Duodenal mucosa (tissue), 2 donors: ENCODE measurements at regions not wholly inside any gene's neighbourhood (a gene's known extent, or its start where the extent isn't known, plus 50 kb on each side); places are given as distances from the start of the nearest gene placed in this dataset.

Experiments used
- H3K27ac ChIP-seq: one replicate; pipeline ENCODE4 v1.7.0; 2013; ENCODE audit warnings: low read depth, low read length
- H3K27me3 ChIP-seq, 2 donors: one replicate each; pipeline ENCODE4 v1.7.0; 2013; ENCODE audit warnings: low read length in 2 of 2, control low read depth in 1 of 2; ENCODE audit not compliant: insufficient read depth in 2 of 2, control insufficient read depth in 1 of 2
- H3K36me3 ChIP-seq, 2 donors: one replicate each; pipeline ENCODE4 v1.7.0; 2013; ENCODE audit warnings: low read length in 2 of 2, control low read depth in 1 of 2; ENCODE audit not compliant: insufficient read depth in 2 of 2, control insufficient read depth in 1 of 2
- H3K4me1 ChIP-seq, 2 donors: one replicate each; pipeline ENCODE4 v1.7.0; 2013; ENCODE audit warnings: low read length in 2 of 2, control low read depth in 1 of 2; ENCODE audit not compliant: insufficient read depth in 2 of 2, control insufficient read depth in 1 of 2
- H3K4me3 ChIP-seq, 2 donors: one replicate each; pipeline ENCODE4 v1.7.0; 2013; ENCODE audit warnings: low read length in 2 of 2, low read depth in 1 of 2
- H3K9ac ChIP-seq, 2 donors: one replicate each; pipeline ENCODE4 v1.7.0; 2013; ENCODE audit warnings: low read length in 2 of 2, low read depth in 1 of 2
- H3K9me3 ChIP-seq, 2 donors: one replicate each; pipeline ENCODE4 v1.7.0; 2013; ENCODE audit warnings: low read length in 2 of 2, control low read depth in 1 of 2; ENCODE audit not compliant: control insufficient read depth in 1 of 2

- Histone ChIP-seq H3K36me3 (no peaks in the 10 kb centered on the region), H3K27ac (no peak overlapping the region), H3K4me1 (no peaks in the 10 kb centered on the region), H3K27me3 (no peaks in the 10 kb centered on the region), H3K4me3 (no peak overlapping the region), H3K9ac (no peak overlapping the region), H3K9me3 (no peaks in the 10 kb centered on the region)
These were observed 420.4 kb upstream of the SEMA6D start for GRCh38 chr15:47296881-47297280.

- H3K4me3 ChIP-seq, result no peak overlapping the region
- H3K27me3 ChIP-seq, result no peaks in the 10 kb centered on the region
- H3K4me1 ChIP-seq, result no peaks in the 10 kb centered on the region
- no peaks in the 10 kb centered on the region for H3K36me3 ChIP-seq
- H3K27ac ChIP-seq, result no peak overlapping the region
- no peaks in the 10 kb centered on the region for H3K9me3 ChIP-seq
- H3K9ac ChIP-seq, result no peak overlapping the region
These were observed 417.4 kb upstream of the SEMA6D start for GRCh38 chr15:47299846-47300434.

- no peaks in the 10 kb centered on the region for H3K9me3 ChIP-seq
- no peaks in the 10 kb centered on the region for H3K36me3 ChIP-seq
- no peak overlapping the region for H3K9ac ChIP-seq
- no peaks in the 10 kb centered on the region for H3K4me1 ChIP-seq
- no peak overlapping the region for H3K27ac ChIP-seq
- no peaks in the 10 kb centered on the region for H3K27me3 ChIP-seq
- H3K4me3 ChIP-seq, result no peak overlapping the region
These were observed 416.7 kb upstream of the SEMA6D start for GRCh38 chr15:47300596-47300995.

- Histone ChIP-seq H3K27ac (no peak overlapping the region), H3K4me1 (no peaks in the 10 kb centered on the region), H3K9ac (no peak overlapping the region), H3K9me3 (no peaks in the 10 kb centered on the region), H3K4me3 (no peak overlapping the region), H3K27me3 (no peaks in the 10 kb centered on the region), H3K36me3 (no peaks in the 10 kb centered on the region)
These were observed 415.8 kb upstream of the SEMA6D start for GRCh38 chr15:47301481-47301880.

GRCh38 chr15:47304656-47305055, 412.6 kb upstream of the SEMA6D start:
- H3K4me3 ChIP-seq, result no peak overlapping the region
- no peaks in the 10 kb centered on the region for H3K4me1 ChIP-seq
- H3K9ac ChIP-seq, result no peak overlapping the region
- H3K27me3 ChIP-seq, result no peaks in the 10 kb centered on the region
- H3K9me3 ChIP-seq, result no peaks in the 10 kb centered on the region
- no peaks in the 10 kb centered on the region for H3K36me3 ChIP-seq
- H3K27ac ChIP-seq, result no peak overlapping the region

GRCh38 chr15:47312161-47312560, 405.1 kb upstream of the SEMA6D start:
- Histone ChIP-seq H3K4me1 (no peaks in the 10 kb centered on the region), H3K4me3 (no peak overlapping the region), H3K27me3 (no peaks in the 10 kb centered on the region), H3K36me3 (no peaks in the 10 kb centered on the region), H3K9ac (no peak overlapping the region), H3K27ac (no peak overlapping the region), H3K9me3 (no peaks in the 10 kb centered on the region)

- Histone ChIP-seq H3K4me1 (no peaks in the 10 kb centered on the region), H3K27ac (no peak overlapping the region), H3K27me3 (no peaks in the 10 kb centered on the region), H3K9me3 (no peaks in the 10 kb centered on the region), H3K36me3 (no peaks in the 10 kb centered on the region), H3K9ac (no peak overlapping the region), H3K4me3 (no peak overlapping the region)
These were observed 390.6 kb upstream of the SEMA6D start for GRCh38 chr15:47326410-47327333.

- H3K27me3 ChIP-seq, result no peaks in the 10 kb centered on the region
- H3K36me3 ChIP-seq, result no peaks in the 10 kb centered on the region
- no peaks in the 10 kb centered on the region for H3K4me1 ChIP-seq
- H3K27ac ChIP-seq, result no peak overlapping the region
- no peak overlapping the region for H3K4me3 ChIP-seq
- no peaks in the 10 kb centered on the region for H3K9me3 ChIP-seq
- no peak overlapping the region for H3K9ac ChIP-seq
These were observed 385.4 kb upstream of the SEMA6D start for GRCh38 chr15:47331829-47332393.

GRCh38 chr15:47332481-47332880, 384.8 kb upstream of the SEMA6D start:
- Histone ChIP-seq H3K4me1 (no peaks in the 10 kb centered on the region), H3K9me3 (no peaks in the 10 kb centered on the region), H3K27ac (no peak overlapping the region), H3K9ac (no peak overlapping the region), H3K4me3 (no peak overlapping the region), H3K27me3 (no peaks in the 10 kb centered on the region), H3K36me3 (no peaks in the 10 kb centered on the region)

- no peaks in the 10 kb centered on the region for H3K27me3 ChIP-seq
- H3K36me3 ChIP-seq, result no peaks in the 10 kb centered on the region
- no peak overlapping the region for H3K4me3 ChIP-seq
- no peaks in the 10 kb centered on the region for H3K4me1 ChIP-seq
- no peaks in the 10 kb centered on the region for H3K9me3 ChIP-seq
- H3K9ac ChIP-seq, result no peak overlapping the region
- no peak overlapping the region for H3K27ac ChIP-seq
These were observed 383.6 kb upstream of the SEMA6D start for GRCh38 chr15:47333734-47334133.
